ENCODE measurements at regions not wholly inside any gene's neighbourhood (a gene's known extent, or its start where the extent isn't known, plus 50 kb on each side); places are given as distances from the start of the nearest gene placed in this dataset.

- intact Hi-C loops (cut with DNase I), result no loop called here
- H3K36me3 ChIP-seq, result no peaks in the 10 kb centered on the region
- no peak for ATAC-seq
- DNase-seq, result no peak
- H3K27me3 ChIP-seq, result no peaks in the 10 kb centered on the region
- no peak overlapping the region for H3K27ac ChIP-seq
- H3K4me1 ChIP-seq, result no peaks in the 10 kb centered on the region
- TF ChIP-seq, protein P1, sequence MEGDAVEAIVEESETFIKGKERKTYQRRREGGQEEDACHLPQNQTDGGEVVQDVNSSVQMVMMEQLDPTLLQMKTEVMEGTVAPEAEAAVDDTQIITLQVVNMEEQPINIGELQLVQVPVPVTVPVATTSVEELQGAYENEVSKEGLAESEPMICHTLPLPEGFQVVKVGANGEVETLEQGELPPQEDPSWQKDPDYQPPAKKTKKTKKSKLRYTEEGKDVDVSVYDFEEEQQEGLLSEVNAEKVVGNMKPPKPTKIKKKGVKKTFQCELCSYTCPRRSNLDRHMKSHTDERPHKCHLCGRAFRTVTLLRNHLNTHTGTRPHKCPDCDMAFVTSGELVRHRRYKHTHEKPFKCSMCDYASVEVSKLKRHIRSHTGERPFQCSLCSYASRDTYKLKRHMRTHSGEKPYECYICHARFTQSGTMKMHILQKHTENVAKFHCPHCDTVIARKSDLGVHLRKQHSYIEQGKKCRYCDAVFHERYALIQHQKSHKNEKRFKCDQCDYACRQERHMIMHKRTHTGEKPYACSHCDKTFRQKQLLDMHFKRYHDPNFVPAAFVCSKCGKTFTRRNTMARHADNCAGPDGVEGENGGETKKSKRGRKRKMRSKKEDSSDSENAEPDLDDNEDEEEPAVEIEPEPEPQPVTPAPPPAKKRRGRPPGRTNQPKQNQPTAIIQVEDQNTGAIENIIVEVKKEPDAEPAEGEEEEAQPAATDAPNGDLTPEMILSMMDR (IDR thresholded peaks at IDR 0.05), result no peak
- TF ChIP-seq POLR2A (IDR thresholded peaks at IDR 0.05), result no peak
- no peak overlapping the region for H3K4me3 ChIP-seq
- 41% methylated on average over 2 of the region's 2 CpGs for WGBS (ENCODE audit: insufficient coverage, low coverage, low lambda C conversion rate, missing lambda C conversion rate)
- no peaks in the 10 kb centered on the region for H3K9me3 ChIP-seq
Observed at GRCh38 chr2:125364192-125364983, 1291.6 kb upstream of the GYPC start.

- Histone ChIP-seq H3K4me3 (no peak overlapping the region), H3K9me3 (no peaks in the 10 kb centered on the region), H3K36me3 (no peaks in the 10 kb centered on the region), H3K4me1 (no peaks in the 10 kb centered on the region), H3K27ac (no peak overlapping the region), H3K27me3 (no peaks in the 10 kb centered on the region)
- WGBS (ENCODE audit: insufficient coverage, low coverage, low lambda C conversion rate, missing lambda C conversion rate), result 67% methylated on average over 1 of the region's 1 CpG
- intact Hi-C loops (cut with DNase I), result no loop called here
- no peak for ATAC-seq
- TF ChIP-seq POLR2A (IDR thresholded peaks at IDR 0.05), result no peak
- TF ChIP-seq, protein P1 (IDR thresholded peaks at IDR 0.05), result no peak
- DNase-seq, result no peak
Observed at GRCh38 chr2:125364984-125365265, 1291.0 kb upstream of the GYPC start.

- intact Hi-C loops (cut with DNase I), result no loop called here
- Histone ChIP-seq H3K27me3 (no peaks in the 10 kb centered on the region), H3K27ac (no peak overlapping the region), H3K4me3 (no peak overlapping the region), H3K36me3 (no peaks in the 10 kb centered on the region), H3K9me3 (peaks cover 0 to 3% (median 0%) of the 10 kb centered on the region in 4 donors), H3K4me1 (no peaks in the 10 kb centered on the region)
- ATAC-seq (no peak), DNase-seq (no peak)
- TF ChIP-seq, protein P1 (IDR thresholded peaks at IDR 0.05), result no peak
- TF ChIP-seq POLR2A (IDR thresholded peaks at IDR 0.05), result no peak
Observed at GRCh38 chr2:125371867-125372266, 1284.1 kb upstream of the GYPC start.

DNA sequence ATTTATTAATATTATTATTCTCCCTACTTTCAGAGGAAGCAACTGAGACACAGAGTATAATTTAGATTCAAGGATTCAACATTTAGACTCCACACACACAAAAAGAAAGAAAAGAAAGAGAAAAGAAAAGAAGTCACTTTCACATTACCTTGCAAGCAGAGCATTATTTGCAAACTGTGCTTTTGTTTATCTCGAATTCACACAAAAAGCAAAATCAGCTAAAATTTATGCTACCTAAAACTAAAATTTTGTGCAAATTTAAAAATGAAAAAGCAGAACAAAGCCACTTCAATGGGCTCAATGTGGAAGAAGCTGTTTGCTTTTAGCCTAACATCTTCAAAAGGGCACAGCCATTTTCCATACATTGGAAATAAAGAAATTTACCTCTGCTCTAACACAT lies 1282.7 kb upstream of the GYPC start:
- whole genome bisulfite sequencing (ENCODE audit: insufficient coverage, low coverage, low lambda C conversion rate, missing lambda C conversion rate), result 22% methylated on average over 1 of the region's 1 CpG
- peaks cover 0 to 3% (median 0%) of the 10 kb centered on the region in 4 donors for H3K9me3 ChIP-seq
- no peak for TF ChIP-seq POLR2A (IDR thresholded peaks at IDR 0.05)
- TF ChIP-seq, protein P1 (IDR thresholded peaks at IDR 0.05), result no peak
- no peaks in the 10 kb centered on the region for H3K36me3 ChIP-seq
- no peak overlapping the region for H3K4me3 ChIP-seq
- intact Hi-C loops (cut with DNase I), result no loop called here
- ATAC-seq (no peak), DNase-seq (no peak)
- H3K4me1 ChIP-seq, result no peaks in the 10 kb centered on the region
- no peak overlapping the region for H3K27ac ChIP-seq
- no peaks in the 10 kb centered on the region for H3K27me3 ChIP-seq

DNA sequence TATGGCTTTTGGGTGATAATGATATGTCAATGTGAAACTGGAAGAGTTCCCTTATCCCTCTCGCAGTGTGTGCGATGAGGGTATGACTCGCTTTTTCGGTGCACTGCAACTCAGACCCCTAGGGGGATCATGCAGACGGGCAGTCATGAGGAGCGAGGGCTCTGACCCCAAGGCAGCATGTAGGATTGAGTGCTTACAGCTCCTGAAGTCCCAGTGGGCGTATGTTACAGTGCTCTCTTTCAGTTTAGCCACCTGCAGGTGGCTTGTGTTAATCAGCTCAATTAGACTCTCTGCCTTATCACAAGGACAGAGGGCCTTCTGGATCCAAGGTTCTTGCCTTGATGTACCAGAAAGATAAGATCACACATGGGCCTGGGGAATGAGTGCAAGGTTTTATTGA lies 1269.9 kb upstream of the GYPC start:
- no peaks in the 10 kb centered on the region for H3K4me1 ChIP-seq
- no peak for ATAC-seq
- no peak overlapping the region for H3K27ac ChIP-seq
- no peaks in the 10 kb centered on the region for H3K9me3 ChIP-seq
- H3K4me3 ChIP-seq, result no peak overlapping the region
- WGBS (ENCODE audit: insufficient coverage, low coverage, low lambda C conversion rate, missing lambda C conversion rate), result 71% methylated on average over 7 of the region's 7 CpGs
- TF ChIP-seq POLR2A (IDR thresholded peaks at IDR 0.05), result no peak
- TF ChIP-seq, protein P1 (IDR thresholded peaks at IDR 0.05), result no peak
- no peaks in the 10 kb centered on the region for H3K27me3 ChIP-seq
- intact Hi-C loops (cut with DNase I), result no loop called here
- H3K36me3 ChIP-seq, result no peaks in the 10 kb centered on the region
- DNase-seq, result no peak

Measured in right lobe of liver (tissue), 6 donors.